SJSA1 (cell line): ENCODE measurements at regions not wholly inside any gene's neighbourhood (a gene's known extent, or its start where the extent isn't known, plus 50 kb on each side); places are given as distances from the start of the nearest gene placed in this dataset.

Experiments used
- DNase-seq, 2 experiments: peaks; one replicate each; pipeline ENCODE4 v3.0.0-alpha.2; 2015 to 2020; ENCODE audit warnings: low spot score in 2 of 2, low read depth in 1 of 2
- H3K27ac ChIP-seq: fragments of 250-450 bp; sonication (Bioruptor Pico); 2 replicates; pipeline ENCODE4 v1.5.1; 2020; ENCODE audit warnings: mild to moderate bottlenecking, moderate library complexity
- H3K27me3 ChIP-seq: fragments of 250-450 bp; sonication (Bioruptor Pico); replicated peaks from 2 replicates; pipeline ENCODE4 v1.5.1; 2020; ENCODE audit warnings: mild to moderate bottlenecking, moderate library complexity
- H3K36me3 ChIP-seq: fragments of 250-450 bp; sonication (Bioruptor Pico); 2 replicates; pipeline ENCODE4 v1.5.1; 2020; ENCODE audit warnings: mild to moderate bottlenecking
- H3K4me1 ChIP-seq: fragments of 250-450 bp; sonication (Bioruptor Pico); replicated peaks from 2 replicates; pipeline ENCODE4 v1.6.1; 2021; ENCODE audit warnings: mild to moderate bottlenecking
- H3K4me3 ChIP-seq: fragments of 250-450 bp; sonication (Bioruptor Pico); 2 replicates; pipeline ENCODE4 v1.5.1; 2020; ENCODE audit warnings: mild to moderate bottlenecking
- H3K9me3 ChIP-seq: fragments of 250-450 bp; sonication (Bioruptor Pico); replicated peaks from 2 replicates; pipeline ENCODE4 v1.5.1; 2020; ENCODE audit warnings: mild to moderate bottlenecking

DNA sequence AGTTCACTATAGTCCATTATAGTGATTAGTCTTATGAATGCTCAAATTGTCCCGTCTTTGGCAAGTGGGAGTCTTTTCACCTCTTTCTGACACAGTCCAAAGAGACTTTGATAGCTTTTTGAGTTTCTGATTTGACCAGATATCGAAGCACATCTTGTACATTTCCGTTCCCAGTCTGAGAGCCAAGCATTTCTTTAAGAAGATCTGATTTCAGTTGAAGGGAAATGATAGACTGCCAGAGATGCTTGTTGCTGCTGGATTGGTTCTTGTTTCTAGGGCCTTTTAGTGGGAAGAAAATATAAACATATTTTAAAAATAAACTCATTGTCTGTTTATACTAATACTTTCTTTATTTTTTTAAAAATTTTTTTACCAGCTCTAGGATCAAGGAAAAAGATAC, 54.1 kb upstream of the IER3 start:
- no peaks in the 10 kb centered on the region for H3K27me3 ChIP-seq
- DNase-seq: no peak
- H3K36me3 ChIP-seq: no peaks in the 10 kb centered on the region
- no peaks in the 10 kb centered on the region for H3K9me3 ChIP-seq
- no peak overlapping the region for H3K27ac ChIP-seq
- peaks cover 17% of the 10 kb centered on the region for H3K4me1 ChIP-seq
- H3K4me3 ChIP-seq: no peak overlapping the region

DNA sequence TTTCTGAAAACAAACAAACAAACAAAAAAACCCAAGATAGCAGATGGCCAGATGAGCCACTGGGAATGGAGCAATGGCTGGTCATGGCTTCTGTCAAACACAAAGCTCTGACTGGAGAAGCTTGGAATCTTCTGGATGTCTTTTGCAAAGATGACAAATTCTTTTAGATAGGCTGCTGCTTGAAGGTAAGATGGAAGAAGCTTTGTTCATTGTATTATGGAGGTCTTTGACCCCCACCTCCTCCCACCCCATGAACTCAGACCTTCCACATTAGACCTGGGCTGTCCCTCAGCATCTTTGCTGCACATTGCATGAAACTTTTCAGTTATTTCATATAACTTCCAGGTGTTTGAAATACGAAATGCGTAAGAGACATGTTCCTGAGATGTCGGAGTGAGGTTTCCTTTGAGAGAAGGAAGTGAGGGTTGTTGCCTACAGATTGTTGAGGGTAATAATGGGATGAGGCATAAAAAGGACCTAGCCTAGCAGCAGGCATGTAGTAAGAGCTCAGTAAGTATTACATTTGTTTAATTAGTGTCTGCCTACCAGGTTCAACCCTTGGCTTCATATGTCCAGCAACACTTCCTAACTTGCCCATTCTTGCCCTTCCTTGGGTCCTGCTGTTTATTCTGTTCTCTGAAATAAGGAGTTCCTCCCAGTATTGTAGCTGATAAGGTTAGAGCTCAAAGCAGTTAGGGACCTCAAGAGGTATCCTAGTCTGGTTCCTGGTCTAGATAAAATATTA, 51.4 kb upstream of the IER3 start:
- DNase-seq: no peak
- H3K36me3 ChIP-seq: no peaks in the 10 kb centered on the region

More for the DNA sequence above, 51.4 kb upstream of the IER3 start:
- H3K4me3 ChIP-seq: no peak overlapping the region
- peaks cover 26% of the 10 kb centered on the region for H3K4me1 ChIP-seq
- H3K9me3 ChIP-seq: no peaks in the 10 kb centered on the region
- no peaks in the 10 kb centered on the region for H3K27me3 ChIP-seq
- no peak overlapping the region for H3K27ac ChIP-seq
